K562 (cell line): ENCODE measurements at regions not wholly inside any gene's neighbourhood (a gene's known extent, or its start where the extent isn't known, plus 50 kb on each side); places are given as distances from the start of the nearest gene placed in this dataset.

Experiments
- ATAC-seq: fragments of 200-7000 bp; cut with Tn5 transposase; 3 replicates; pipeline ENCODE4 v1.9.1; 2020; ENCODE audit warnings: moderate library complexity
- BruUV-seq: library from RNA; stranded (reverse); fragments of 400-500 nt; replicated peaks from 2 replicates; lab custom pipeline; 2021; lab: Mats Ljungman, UMichigan
- CTCF ChIA-PET: fragments of 300-600 bp; formaldehyde crosslinking; extraction: SDS; loops from one replicate; lab custom pipeline; 2021; ENCODE audit warnings: low intra/inter-chr PET ratio; lab: Yijun Ruan, JAX
- POLR2A ChIA-PET: fragments of 300-600, 350-650 bp; sonication (Branson Sonifier 250); formaldehyde crosslinking; extraction: SDS; loops from one replicate; lab custom pipeline; 2021; ENCODE audit warnings: antibody characterized with exemption, inconsistent platforms; lab: Yijun Ruan, JAX
- DNase-seq, 4 experiments: peaks; one replicate each; pipeline versions ENCODE4 v3.0.0 to v3.0.0-alpha.2; 2011 to 2018; ENCODE audit warnings: low spot score in 3 of 4, mixed read lengths in 3 of 4; ENCODE audit errors: extremely low read depth in 1 of 4
- FAIRE-seq: peaks from 2 replicates; lab custom pipeline; 2011; peaks lifted over from hg19 to GRCh38; lab: Jason Lieb, UNC
- H2AFZ ChIP-seq: 2 replicates; pipeline ENCODE4 v1.6.0; 2011; ENCODE audit warnings: low read depth, low read length, control low read depth, inconsistent platforms
- H3K27ac ChIP-seq: fragments of 200-600 bp; 3 replicates; pipeline ENCODE4 v1.8.0; 2011; ENCODE audit warnings: low read depth, mild to moderate bottlenecking, control low read depth, inconsistent platforms, low read length, moderate library complexity, mixed read lengths; ENCODE audit errors: extremely low read depth
- H3K27me3 ChIP-seq, 2 experiments: fragments of 300-600 bp in 1 of 2; 2 replicates in 1 of 2; 3 replicates in 1 of 2; pipeline versions ENCODE4 v1.6.0 to v1.8.0; 2011; ENCODE audit warnings: inconsistent platforms in 2 of 2, low read length in 2 of 2, mild to moderate bottlenecking in 1 of 2, mixed read lengths in 1 of 2, moderate library complexity in 1 of 2; ENCODE audit not compliant: control insufficient read depth in 2 of 2, insufficient read depth in 2 of 2
- H3K36me3 ChIP-seq: fragments of 300-600 bp; 3 replicates; pipeline ENCODE4 v1.8.0; 2011; ENCODE audit warnings: mild to moderate bottlenecking, low read length, inconsistent platforms; ENCODE audit not compliant: control insufficient read depth, insufficient read depth
- H3K4me1 ChIP-seq, 2 experiments: fragments of 200-600 bp in 1 of 2; replicated peaks in 1 of 2; 2 replicates in 1 of 2; 3 replicates in 1 of 2; pipeline versions ENCODE4 v1.5.1 to v1.8.0; 2011; ENCODE audit warnings: inconsistent platforms in 2 of 2, low read length in 2 of 2, mild to moderate bottlenecking in 1 of 2, mixed read lengths in 1 of 2, moderate library complexity in 1 of 2; ENCODE audit not compliant: control insufficient read depth in 2 of 2, insufficient read depth in 2 of 2
- H3K4me2 ChIP-seq: 2 replicates; pipeline ENCODE4 v1.6.1; 2011; ENCODE audit warnings: low read length, control low read depth, inconsistent platforms, mixed read lengths; ENCODE audit not compliant: insufficient read depth
- H3K4me3 ChIP-seq: fragments of 200-600 bp; sonication (generic), shearing (Covaris generic); 2 replicates; pipeline ENCODE4 v1.5.1; 2016; ENCODE audit warnings: control low read depth, inconsistent platforms
- H3K79me2 ChIP-seq: fragments of 200-600 bp; 3 replicates; pipeline ENCODE4 v1.8.0; 2011; ENCODE audit warnings: low read length, inconsistent platforms; ENCODE audit not compliant: control insufficient read depth, insufficient read depth
- H3K9ac ChIP-seq, 2 experiments: 2 replicates each; pipeline versions ENCODE4 v1.6.0 to v1.6.1; 2011; ENCODE audit warnings: low read depth in 2 of 2, low read length in 2 of 2, control low read depth in 1 of 2, inconsistent platforms in 1 of 2, mild to moderate bottlenecking in 1 of 2, mixed read lengths in 1 of 2; ENCODE audit not compliant: insufficient read depth in 1 of 2
- H3K9me1 ChIP-seq: one replicate; pipeline ENCODE4 v1.6.0; 2011; ENCODE audit warnings: inconsistent platforms, mild to moderate bottlenecking, low read length, moderate library complexity; ENCODE audit not compliant: control insufficient read depth, insufficient read depth
- H3K9me3 ChIP-seq: replicated peaks from 2 replicates; pipeline ENCODE4 v1.5.1; 2011; ENCODE audit warnings: low read depth, low read length, inconsistent platforms; ENCODE audit not compliant: control insufficient read depth, insufficient read depth
- H4K20me1 ChIP-seq: replicated peaks from 2 replicates; pipeline ENCODE4 v1.6.1; 2011; ENCODE audit warnings: low read length, inconsistent platforms, mixed read lengths; ENCODE audit not compliant: control insufficient read depth, insufficient read depth
- ETV6 ChIP-seq, 3 experiments: fragments of 150-350 bp in 1 of 3; sonication (generic) in 1 of 3; formaldehyde crosslinking in 1 of 3; IDR thresholded peaks; 2 replicates each; pipeline versions ENCODE4 v1.6.1 to v1.8.0; 2014 to 2022; ENCODE audit warnings: borderline replicate concordance in 2 of 3, low read depth in 2 of 3, antibody characterized with exemption in 1 of 3, low read length in 1 of 3, mild to moderate bottlenecking in 1 of 3, missing genetic modification reagents in 1 of 3
- ILK ChIP-seq: fragments of 450-650 bp; IDR thresholded peaks from 2 replicates; pipeline ENCODE4 v1.6.1; 2016; ENCODE audit warnings: missing genetic modification characterization, low read depth, mild to moderate bottlenecking, missing compliant biosample characterization, moderate library complexity, borderline replicate concordance
- MTA3 ChIP-seq: fragments of 450-650 bp; formaldehyde crosslinking; IDR thresholded peaks from 2 replicates; pipeline ENCODE4 v1.6.1; 2017; ENCODE audit warnings: mild to moderate bottlenecking, borderline replicate concordance
- ZKSCAN3 ChIP-seq: fragments of 250-450 bp; sonication (Bioruptor Pico); IDR thresholded peaks from 2 replicates; pipeline ENCODE4 v1.4.0; 2020
- WGBS: fragments of 100-300 bp; shearing (Covaris generic); methylation state at CpG from one replicate; pipeline ENCODE4 v1.1.6; 2016; ENCODE audit warnings: low coverage, mixed read lengths; ENCODE audit not compliant: insufficient coverage; ENCODE audit errors: missing lambda C conversion rate; 5-methylcytosine and 5-hydroxymethylcytosine counted together
- in situ Hi-C: fragments of 300-500 bp; cut with MboI; formaldehyde crosslinking; loops from 4 replicates; pipeline ENCODE4 v1.15.0; 2018; ENCODE audit warnings: inconsistent platforms, mixed read lengths
- intact Hi-C: fragments of 100-400 bp; cut with micrococcal nuclease; formaldehyde crosslinking; loops from 2 replicates; pipeline ENCODE4 v1.14.2; 2022

GRCh38 chr1:4961935-4962645, 307.7 kb downstream of the AJAP1 start:
- H3K4me2 ChIP-seq = no peak overlapping the region
- no peaks in the 10 kb centered on the region for H3K9me3 ChIP-seq
- in situ Hi-C loops = no loop called here
- no peak overlapping the region for H3K27ac ChIP-seq
- FAIRE-seq (no peak), DNase-seq (no peak), ATAC-seq (no peak)
- H3K79me2 ChIP-seq = no peaks in the 10 kb centered on the region
- H3K9ac ChIP-seq = no peak overlapping the region
- no peaks in the 10 kb centered on the region for H4K20me1 ChIP-seq
- ChIA-PET POLR2A (no interaction called here), CTCF (no interaction called here)
- TF ChIP-seq ZKSCAN3 (CRISPR knock-in tag) (no peak), MTA3 (no peak), ILK (tag) (no peak), ETV6 (IDR thresholded peaks at IDR 0.05; ENCODE audit: borderline replicate concordance in 1 of 2, low read depth in 2 of 2, low read length in 1 of 2) (no peak), ETV6 (CRISPR knock-in tag; IDR thresholded peaks at IDR 0.05; ENCODE audit: borderline replicate concordance) (no peak)
- H3K9me1 ChIP-seq = no peaks in the 10 kb centered on the region
- no peak overlapping the region for H2AFZ ChIP-seq
- intact Hi-C loops = no loop called here
- no peaks in the 10 kb centered on the region for H3K36me3 ChIP-seq
- H3K4me3 ChIP-seq = no peak overlapping the region
- no peaks in the 10 kb centered on the region for H3K4me1 ChIP-seq
- no TSS peak for BruUV-seq
- 0% methylated on average over 8 of the region's 8 CpGs for WGBS
- peaks cover 0 to 5% of the 10 kb centered on the region in 2 experiments; a peak in 2 of 5 replicates for H3K27me3 ChIP-seq
